ENCODE measurements at regions not wholly inside any gene's neighbourhood (a gene's known extent, or its start where the extent isn't known, plus 50 kb on each side); places are given as distances from the start of the nearest gene placed in this dataset.

DNA sequence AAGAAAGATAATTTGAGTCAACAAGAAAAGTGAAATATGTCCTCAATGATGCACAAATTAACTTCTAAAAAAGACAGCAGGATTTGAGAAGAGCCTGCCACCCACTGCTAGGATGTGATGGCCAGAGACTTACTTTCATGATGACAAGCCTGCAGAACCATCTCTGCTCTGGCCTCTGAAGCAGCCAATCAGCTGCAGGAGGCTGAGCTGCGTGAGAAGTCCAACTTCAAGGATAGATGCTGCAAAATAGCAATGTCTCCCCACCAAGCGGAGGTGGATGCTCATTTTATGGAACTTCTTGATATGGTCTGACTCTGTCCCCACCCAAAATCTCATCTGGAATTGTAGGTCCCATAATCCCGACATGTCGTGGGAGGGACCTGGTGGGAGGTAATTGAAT, 53.1 kb downstream of the CYRIA start:
- Histone ChIP-seq H2BK120ac (ENCODE audit: low read depth, low read length) (no peak overlapping the region), H3K14ac (replicated peaks; ENCODE audit: low read depth, low read length) (no peak overlapping the region), H3K9me3 (ENCODE audit: control insufficient read depth, insufficient read depth, low read length) (no peaks in the 10 kb centered on the region), H4K5ac (ENCODE audit: low read depth, low read length) (no peak overlapping the region), H3K79me1 (ENCODE audit: low read depth in 1 of 2, low read length in 2 of 2) (no peaks in the 10 kb centered on the region), H3K4ac (ENCODE audit: low read depth, low read length) (no peak overlapping the region), H2AK5ac (ENCODE audit: low read depth, low read length) (no peak overlapping the region), H3K9ac (ENCODE audit: low read depth, low read length) (no peak overlapping the region), H2BK5ac (ENCODE audit: low read depth, low read length, poor library complexity, severe bottlenecking) (no peak overlapping the region), H3K27ac (ENCODE audit: insufficient read depth, low read length) (no peak overlapping the region), H2AFZ (replicated peaks; ENCODE audit: low read length, poor library complexity) (no peak overlapping the region), H3K18ac (ENCODE audit: low read depth, low read length) (no peak overlapping the region), H2BK20ac (ENCODE audit: low read depth, low read length) (no peak overlapping the region), H2AK9ac (replicated peaks; ENCODE audit: low read depth, low read length, poor library complexity) (no peak overlapping the region), H3K4me1 (ENCODE audit: control insufficient read depth, insufficient read depth, low read length) (peaks cover 9% of the 10 kb centered on the region), H3K4me3 (ENCODE audit: insufficient read depth, low read depth, low read length) (no peak overlapping the region), H3K36me3 (ENCODE audit: control insufficient read depth, insufficient read depth, low read length) (peaks cover 4% of the 10 kb centered on the region; the same call in 1 of the 2 replicates), H4K91ac (ENCODE audit: insufficient read depth, low read depth, low read length) (no peak overlapping the region), H3K9me1 (ENCODE audit: insufficient read depth, low read length) (no peaks in the 10 kb centered on the region; the same call in 1 of the 2 replicates), H2BK15ac (ENCODE audit: low read depth, low read length) (no peak overlapping the region), H3K4me2 (ENCODE audit: low read depth, low read length) (no peak overlapping the region), H3K23ac (ENCODE audit: low read depth, low read length) (no peak overlapping the region), H4K20me1 (ENCODE audit: insufficient read depth, low read length) (no peaks in the 10 kb centered on the region), H3K56ac (ENCODE audit: extremely low read depth, insufficient read depth, low read length) (no peak overlapping the region), H4K8ac (ENCODE audit: low read depth in 2 of 2, low read length in 2 of 2) (no peak overlapping the region), H3K27me3 (ENCODE audit: control insufficient read depth, insufficient read depth, low read length) (no peaks in the 10 kb centered on the region)
- no TSS peak for BruUV-seq (replicated peaks)
- WGBS, 2 experiments (ENCODE audit: extremely low coverage in 2 of 2, insufficient read length in 1 of 2): no CpG with 5 or more reads among the region's 4 CpGs
- dilution Hi-C loops (cut with HindIII; ENCODE audit: low sequenced_read_pairs, unreplicated experiment): no loop called here
- intact Hi-C loops (cut with micrococcal nuclease): no loop called here
- CTCF ChIA-PET: interaction anchor here (0.6 to 1.4 kb wide), 2 partner anchors 690 to 697 kb away, joined by 3 to 5 read pairs; no protein-coding TSS in a partner anchor
- POLR2A ChIA-PET (ENCODE audit: unreplicated experiment): no interaction called here
- ATAC-seq (ENCODE audit: low read depth) (no peak), DNase-seq (no peak)
- in situ Hi-C loops (cut with MboI; ENCODE audit: low sequenced_read_pairs): no loop called here
- TF ChIP-seq RCOR1 (IDR thresholded peaks at IDR 0.05; ENCODE audit: insufficient replicate concordance, low read length): no peak
- TF ChIP-seq, protein P1, sequence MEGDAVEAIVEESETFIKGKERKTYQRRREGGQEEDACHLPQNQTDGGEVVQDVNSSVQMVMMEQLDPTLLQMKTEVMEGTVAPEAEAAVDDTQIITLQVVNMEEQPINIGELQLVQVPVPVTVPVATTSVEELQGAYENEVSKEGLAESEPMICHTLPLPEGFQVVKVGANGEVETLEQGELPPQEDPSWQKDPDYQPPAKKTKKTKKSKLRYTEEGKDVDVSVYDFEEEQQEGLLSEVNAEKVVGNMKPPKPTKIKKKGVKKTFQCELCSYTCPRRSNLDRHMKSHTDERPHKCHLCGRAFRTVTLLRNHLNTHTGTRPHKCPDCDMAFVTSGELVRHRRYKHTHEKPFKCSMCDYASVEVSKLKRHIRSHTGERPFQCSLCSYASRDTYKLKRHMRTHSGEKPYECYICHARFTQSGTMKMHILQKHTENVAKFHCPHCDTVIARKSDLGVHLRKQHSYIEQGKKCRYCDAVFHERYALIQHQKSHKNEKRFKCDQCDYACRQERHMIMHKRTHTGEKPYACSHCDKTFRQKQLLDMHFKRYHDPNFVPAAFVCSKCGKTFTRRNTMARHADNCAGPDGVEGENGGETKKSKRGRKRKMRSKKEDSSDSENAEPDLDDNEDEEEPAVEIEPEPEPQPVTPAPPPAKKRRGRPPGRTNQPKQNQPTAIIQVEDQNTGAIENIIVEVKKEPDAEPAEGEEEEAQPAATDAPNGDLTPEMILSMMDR (conservative IDR thresholded peaks at IDR 0.05; ENCODE audit: low read depth, low read length): no peak
- TF ChIP-seq FOS (IDR thresholded peaks at IDR 0.05; ENCODE audit: low read depth, low read length): no peak
- TF ChIP-seq CEBPB (IDR thresholded peaks at IDR 0.05; ENCODE audit: low read depth, low read length): no peak
- TF ChIP-seq BHLHE40 (IDR thresholded peaks at IDR 0.05; ENCODE audit: low read depth, low read length): no peak
- TF ChIP-seq MXI1 (IDR thresholded peaks at IDR 0.05; ENCODE audit: borderline replicate concordance, low read depth, low read length): no peak
- no peak for TF ChIP-seq RAD21 (IDR thresholded peaks at IDR 0.05; ENCODE audit: low read length)
- no peak for TF ChIP-seq SMC3 (IDR thresholded peaks at IDR 0.05; ENCODE audit: low read depth, low read length)
- no peak for TF ChIP-seq CHD1 (IDR thresholded peaks at IDR 0.05; ENCODE audit: low read depth, low read length)
- TF ChIP-seq POLR2A (IDR thresholded peaks at IDR 0.05; ENCODE audit: low read depth, low read length): no peak
- TF ChIP-seq MAZ (IDR thresholded peaks at IDR 0.05; ENCODE audit: borderline replicate concordance, low read depth, low read length): no peak
- no peak for TF ChIP-seq MAFK (IDR thresholded peaks at IDR 0.05; ENCODE audit: low read depth, low read length)
- TF ChIP-seq, protein P2, sequence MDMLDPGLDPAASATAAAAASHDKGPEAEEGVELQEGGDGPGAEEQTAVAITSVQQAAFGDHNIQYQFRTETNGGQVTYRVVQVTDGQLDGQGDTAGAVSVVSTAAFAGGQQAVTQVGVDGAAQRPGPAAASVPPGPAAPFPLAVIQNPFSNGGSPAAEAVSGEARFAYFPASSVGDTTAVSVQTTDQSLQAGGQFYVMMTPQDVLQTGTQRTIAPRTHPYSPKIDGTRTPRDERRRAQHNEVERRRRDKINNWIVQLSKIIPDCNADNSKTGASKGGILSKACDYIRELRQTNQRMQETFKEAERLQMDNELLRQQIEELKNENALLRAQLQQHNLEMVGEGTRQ (IDR thresholded peaks at IDR 0.05; ENCODE audit: low read depth, low read length): no peak
- TF ChIP-seq, protein P3, sequence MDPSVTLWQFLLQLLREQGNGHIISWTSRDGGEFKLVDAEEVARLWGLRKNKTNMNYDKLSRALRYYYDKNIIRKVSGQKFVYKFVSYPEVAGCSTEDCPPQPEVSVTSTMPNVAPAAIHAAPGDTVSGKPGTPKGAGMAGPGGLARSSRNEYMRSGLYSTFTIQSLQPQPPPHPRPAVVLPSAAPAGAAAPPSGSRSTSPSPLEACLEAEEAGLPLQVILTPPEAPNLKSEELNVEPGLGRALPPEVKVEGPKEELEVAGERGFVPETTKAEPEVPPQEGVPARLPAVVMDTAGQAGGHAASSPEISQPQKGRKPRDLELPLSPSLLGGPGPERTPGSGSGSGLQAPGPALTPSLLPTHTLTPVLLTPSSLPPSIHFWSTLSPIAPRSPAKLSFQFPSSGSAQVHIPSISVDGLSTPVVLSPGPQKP (IDR thresholded peaks at IDR 0.05; ENCODE audit: borderline replicate concordance, low read depth, low read length): no peak
- no peak for TF ChIP-seq NFE2L2 (IDR thresholded peaks at IDR 0.05; ENCODE audit: low read depth, low read length)
- TF ChIP-seq RFX5 (IDR thresholded peaks at IDR 0.05; ENCODE audit: low read depth, low read length): no peak

Data from IMR-90 (cell line).